ENCODE measurements at regions not wholly inside any gene's neighbourhood (a gene's known extent, or its start where the extent isn't known, plus 50 kb on each side); places are given as distances from the start of the nearest gene placed in this dataset.

- no peak for DNase-seq
- Histone ChIP-seq H3K27me3 (replicated peaks) (no peaks in the 10 kb centered on the region), H3K4me3 (ENCODE audit: low read depth, low read length) (no peak overlapping the region), H3K27ac (no peak overlapping the region), H3K36me3 (replicated peaks) (no peaks in the 10 kb centered on the region)
- in situ Hi-C loops (cut with HindIII; ENCODE audit: low pct_ligation_motif_present, low sequenced_read_pairs): no loop called here
- TF ChIP-seq, protein P1, sequence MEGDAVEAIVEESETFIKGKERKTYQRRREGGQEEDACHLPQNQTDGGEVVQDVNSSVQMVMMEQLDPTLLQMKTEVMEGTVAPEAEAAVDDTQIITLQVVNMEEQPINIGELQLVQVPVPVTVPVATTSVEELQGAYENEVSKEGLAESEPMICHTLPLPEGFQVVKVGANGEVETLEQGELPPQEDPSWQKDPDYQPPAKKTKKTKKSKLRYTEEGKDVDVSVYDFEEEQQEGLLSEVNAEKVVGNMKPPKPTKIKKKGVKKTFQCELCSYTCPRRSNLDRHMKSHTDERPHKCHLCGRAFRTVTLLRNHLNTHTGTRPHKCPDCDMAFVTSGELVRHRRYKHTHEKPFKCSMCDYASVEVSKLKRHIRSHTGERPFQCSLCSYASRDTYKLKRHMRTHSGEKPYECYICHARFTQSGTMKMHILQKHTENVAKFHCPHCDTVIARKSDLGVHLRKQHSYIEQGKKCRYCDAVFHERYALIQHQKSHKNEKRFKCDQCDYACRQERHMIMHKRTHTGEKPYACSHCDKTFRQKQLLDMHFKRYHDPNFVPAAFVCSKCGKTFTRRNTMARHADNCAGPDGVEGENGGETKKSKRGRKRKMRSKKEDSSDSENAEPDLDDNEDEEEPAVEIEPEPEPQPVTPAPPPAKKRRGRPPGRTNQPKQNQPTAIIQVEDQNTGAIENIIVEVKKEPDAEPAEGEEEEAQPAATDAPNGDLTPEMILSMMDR (IDR thresholded peaks at IDR 0.05; ENCODE audit: low read depth, low read length, missing control alignments): no peak
Observed at GRCh38 chr15:37740623-37741141, 193.8 kb upstream of the TMCO5A start.

GRCh38 chr15:37743826-37744225 is 190.6 kb upstream of the TMCO5A start:
- no peak for DNase-seq
- Histone ChIP-seq H3K36me3 (replicated peaks) (no peaks in the 10 kb centered on the region), H3K27ac (no peak overlapping the region), H3K27me3 (replicated peaks) (no peaks in the 10 kb centered on the region), H3K4me3 (ENCODE audit: low read depth, low read length) (no peak overlapping the region)
- TF ChIP-seq, protein P1 (IDR thresholded peaks at IDR 0.05; ENCODE audit: low read depth, low read length, missing control alignments): no peak
- in situ Hi-C loops (cut with HindIII; ENCODE audit: low pct_ligation_motif_present, low sequenced_read_pairs): no loop called here

GRCh38 chr15:37744521-37744920 is 189.9 kb upstream of the TMCO5A start:
- TF ChIP-seq, protein P1 (IDR thresholded peaks at IDR 0.05; ENCODE audit: low read depth, low read length, missing control alignments): no peak
- H3K27me3 ChIP-seq (replicated peaks): no peaks in the 10 kb centered on the region
- no peak overlapping the region for H3K4me3 ChIP-seq (ENCODE audit: low read depth, low read length)
- H3K27ac ChIP-seq: no peak overlapping the region
- no peaks in the 10 kb centered on the region for H3K36me3 ChIP-seq (replicated peaks)
- in situ Hi-C loops (cut with HindIII; ENCODE audit: low pct_ligation_motif_present, low sequenced_read_pairs): no loop called here
- no peak for DNase-seq

- Histone ChIP-seq H3K27ac (no peak overlapping the region), H3K27me3 (replicated peaks) (no peaks in the 10 kb centered on the region), H3K4me3 (ENCODE audit: low read depth, low read length) (no peak overlapping the region), H3K36me3 (replicated peaks) (no peaks in the 10 kb centered on the region)
- TF ChIP-seq, protein P1 (IDR thresholded peaks at IDR 0.05; ENCODE audit: low read depth, low read length, missing control alignments): no peak
- in situ Hi-C loops (cut with HindIII; ENCODE audit: low pct_ligation_motif_present, low sequenced_read_pairs): no loop called here
- no peak for DNase-seq
Observed at GRCh38 chr15:37751401-37751800, 183.0 kb upstream of the TMCO5A start.

GRCh38 chr15:37756407-37756806 is 178.0 kb upstream of the TMCO5A start:
- no peak for DNase-seq
- in situ Hi-C loops (cut with HindIII; ENCODE audit: low pct_ligation_motif_present, low sequenced_read_pairs): no loop called here
- TF ChIP-seq, protein P1 (IDR thresholded peaks at IDR 0.05; ENCODE audit: low read depth, low read length, missing control alignments): no peak
- Histone ChIP-seq H3K27ac (no peak overlapping the region), H3K27me3 (replicated peaks) (no peaks in the 10 kb centered on the region), H3K36me3 (replicated peaks) (no peaks in the 10 kb centered on the region), H3K4me3 (ENCODE audit: low read depth, low read length) (no peak overlapping the region)

- in situ Hi-C loops (cut with HindIII; ENCODE audit: low pct_ligation_motif_present, low sequenced_read_pairs): no loop called here
- H3K36me3 ChIP-seq (replicated peaks): no peaks in the 10 kb centered on the region
- TF ChIP-seq, protein P1 (IDR thresholded peaks at IDR 0.05; ENCODE audit: low read depth, low read length, missing control alignments): no peak
Observed at GRCh38 chr15:37758412-37758811, 176.0 kb upstream of the TMCO5A start.

More at GRCh38 chr15:37758412-37758811, 176.0 kb upstream of the TMCO5A start:
- no peaks in the 10 kb centered on the region for H3K27me3 ChIP-seq (replicated peaks)
- no peak for DNase-seq
- no peak overlapping the region for H3K27ac ChIP-seq
- no peak overlapping the region for H3K4me3 ChIP-seq (ENCODE audit: low read depth, low read length)

Data from brain microvascular endothelial cell (primary cell).